CD14-positive monocyte (primary cell): ENCODE measurements at regions not wholly inside any gene's neighbourhood (a gene's known extent, or its start where the extent isn't known, plus 50 kb on each side); places are given as distances from the start of the nearest gene placed in this dataset.
"Not testable (repeated sequence)": the region's sequence is repeated elsewhere in the genome, so short reads cannot be mapped to it uniquely, and the experiment has no call there.

Experiments used
- DNase-seq, 3 donors: peaks; one replicate each; pipeline ENCODE4 v3.0.0-alpha.2; 2011 to 2022
- H2AFZ ChIP-seq: 2 replicates; pipeline ENCODE4 v1.6.0; 2012; ENCODE audit warnings: mild to moderate bottlenecking, low read depth, low read length, inconsistent platforms; ENCODE audit not compliant: insufficient read depth, poor library complexity, severe bottlenecking
- H3K27ac ChIP-seq, 2 donors: 1 replicate in 1 of 2; 2 replicates in 1 of 2; pipeline ENCODE4 v1.5.1; 2012 to 2013; ENCODE audit warnings: low read length in 2 of 2, control low read depth in 1 of 2, inconsistent platforms in 1 of 2, low read depth in 1 of 2, mild to moderate bottlenecking in 1 of 2
- H3K27me3 ChIP-seq, 2 donors: one replicate each; pipeline versions ENCODE4 v1.6.0 to v1.6.1; 2011 to 2013; ENCODE audit warnings: low read length in 2 of 2; ENCODE audit not compliant: control insufficient read depth in 2 of 2, insufficient read depth in 2 of 2
- H3K36me3 ChIP-seq, 2 donors: replicated peaks in 1 of 2; 1 replicate in 1 of 2; 2 replicates in 1 of 2; pipeline versions ENCODE4 v1.5.1 to v1.6.1; 2012 to 2013; ENCODE audit warnings: low read length in 2 of 2, control low read depth in 1 of 2, inconsistent platforms in 1 of 2, mild to moderate bottlenecking in 1 of 2; ENCODE audit not compliant: insufficient read depth in 2 of 2, control insufficient read depth in 1 of 2
- H3K4me1 ChIP-seq, 2 donors: 1 replicate in 1 of 2; 2 replicates in 1 of 2; pipeline versions ENCODE4 v1.5.1 to v1.6.1; 2012 to 2013; ENCODE audit warnings: low read length in 2 of 2, control low read depth in 1 of 2, inconsistent platforms in 1 of 2, mild to moderate bottlenecking in 1 of 2, moderate library complexity in 1 of 2; ENCODE audit not compliant: insufficient read depth in 2 of 2, control insufficient read depth in 1 of 2
- H3K4me2 ChIP-seq: replicated peaks from 2 replicates; pipeline ENCODE3; 2012; ENCODE audit warnings: low read length, moderate library complexity, mild to moderate bottlenecking; ENCODE audit not compliant: poor library complexity, severe bottlenecking; ENCODE audit errors: extremely low read depth
- H3K4me3 ChIP-seq, 3 experiments: fragments of 200-600 bp in 1 of 3; sonication (generic) in 1 of 3; replicated peaks in 1 of 3; 1 replicate in 2 of 3; 2 replicates in 1 of 3; pipeline ENCODE4 v1.5.1; 2011 to 2013; ENCODE audit warnings: low read length in 3 of 3, mild to moderate bottlenecking in 3 of 3, control low read depth in 2 of 3, low read depth in 2 of 3, inconsistent platforms in 1 of 3, moderate library complexity in 1 of 3
- H3K79me2 ChIP-seq: 2 replicates; pipeline ENCODE4 v1.6.0; 2012; ENCODE audit warnings: mild to moderate bottlenecking, control low read depth, inconsistent platforms, low read length, moderate library complexity; ENCODE audit not compliant: insufficient read depth
- H3K9ac ChIP-seq: 2 replicates; pipeline ENCODE4 v1.6.0; 2017; ENCODE audit warnings: low read length, mild to moderate bottlenecking; ENCODE audit not compliant: insufficient read depth, poor library complexity, severe bottlenecking
- H3K9me3 ChIP-seq, 2 donors: replicated peaks in 1 of 2; 1 replicate in 1 of 2; 2 replicates in 1 of 2; pipeline versions ENCODE4 v1.5.1 to v1.6.1; 2012 to 2013; ENCODE audit warnings: low read length in 2 of 2, control low read depth in 1 of 2; ENCODE audit not compliant: control insufficient read depth in 1 of 2, insufficient read depth in 1 of 2
- H4K20me1 ChIP-seq: 2 replicates; pipeline ENCODE4 v1.6.0; 2012; ENCODE audit warnings: mild to moderate bottlenecking, low read length, control low read depth, moderate library complexity; ENCODE audit not compliant: insufficient read depth
- H3K27ac Mint-ChIP-seq, 7 donors: one replicate each; pipeline ENCODE4 v1.8.0; 2020; ENCODE audit warnings: mild to moderate bottlenecking in 7 of 7, mixed read lengths in 7 of 7, moderate library complexity in 6 of 7, inconsistent platforms in 2 of 7
- H3K27me3 Mint-ChIP-seq, 3 donors: one replicate each; pipeline ENCODE4 v1.8.0; 2021 to 2022; ENCODE audit warnings: low read depth in 3 of 3, mild to moderate bottlenecking in 3 of 3, mixed read lengths in 3 of 3, moderate library complexity in 3 of 3, inconsistent platforms in 1 of 3
- H3K36me3 Mint-ChIP-seq, 2 donors: one replicate each; pipeline ENCODE4 v1.8.0; 2020; ENCODE audit warnings: mixed read lengths in 2 of 2, inconsistent platforms in 1 of 2, mild to moderate bottlenecking in 1 of 2
- H3K4me1 Mint-ChIP-seq: one replicate; pipeline ENCODE4 v1.8.0; 2020; ENCODE audit warnings: mild to moderate bottlenecking, mixed read lengths
- H3K4me3 Mint-ChIP-seq, 2 donors: one replicate each; pipeline ENCODE4 v1.8.0; 2020; ENCODE audit warnings: mild to moderate bottlenecking in 2 of 2, mixed read lengths in 2 of 2, moderate library complexity in 1 of 2
- H3K9me3 Mint-ChIP-seq, 7 donors: one replicate each; pipeline ENCODE4 v1.8.0; 2020 to 2022; ENCODE audit warnings: mixed read lengths in 7 of 7, mild to moderate bottlenecking in 6 of 7, moderate library complexity in 6 of 7, inconsistent platforms in 2 of 7
- WGBS: methylation state at CpG from one replicate; pipeline ENCODE4 v1.1.5; 2013; ENCODE audit warnings: missing lambda C conversion rate; ENCODE audit not compliant: insufficient coverage; 5-methylcytosine and 5-hydroxymethylcytosine counted together
- intact Hi-C, 2 donors: fragments of 100-400 bp; cut with micrococcal nuclease; formaldehyde crosslinking; loops; one replicate each; pipeline versions ENCODE4 v1.15.0 to v1.15.1; 2023

DNA sequence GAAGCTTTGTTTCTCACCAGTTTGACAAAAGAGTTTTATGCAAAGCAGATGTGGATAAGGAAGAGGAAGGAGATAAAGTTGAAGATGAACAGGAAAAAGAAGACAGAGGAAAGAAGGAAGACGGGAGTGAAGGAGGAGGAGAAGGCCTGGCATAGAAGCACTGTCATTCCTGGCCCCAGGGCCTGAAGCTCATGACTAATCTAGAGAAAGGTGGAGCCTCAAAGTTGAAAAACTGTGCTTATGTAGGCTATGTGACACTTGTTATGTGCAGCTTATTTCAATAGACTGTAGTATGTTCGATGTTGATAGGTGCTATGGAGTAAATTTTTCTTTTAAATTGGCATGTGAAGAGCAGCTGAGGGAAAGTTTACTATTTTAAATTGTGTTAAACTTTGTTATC lies 1294.0 kb downstream of the CDH12 start:
- H3K9me3 ChIP-seq, H3K27ac Mint-ChIP-seq, intact Hi-C loops, H3K4me1 ChIP-seq, H3K36me3 ChIP-seq, H3K36me3 Mint-ChIP-seq, H3K9me3 Mint-ChIP-seq, H3K4me2 ChIP-seq, H3K4me3 Mint-ChIP-seq, H4K20me1 ChIP-seq, H3K27me3 ChIP-seq, H3K4me1 Mint-ChIP-seq, DNase-seq, H3K9ac ChIP-seq, H3K79me2 ChIP-seq, H3K27ac ChIP-seq, H3K27me3 Mint-ChIP-seq, H3K4me3 ChIP-seq, H2AFZ ChIP-seq: not testable (repeated sequence)
- 88% methylated on average over 1 of the region's 2 CpGs for WGBS

DNA sequence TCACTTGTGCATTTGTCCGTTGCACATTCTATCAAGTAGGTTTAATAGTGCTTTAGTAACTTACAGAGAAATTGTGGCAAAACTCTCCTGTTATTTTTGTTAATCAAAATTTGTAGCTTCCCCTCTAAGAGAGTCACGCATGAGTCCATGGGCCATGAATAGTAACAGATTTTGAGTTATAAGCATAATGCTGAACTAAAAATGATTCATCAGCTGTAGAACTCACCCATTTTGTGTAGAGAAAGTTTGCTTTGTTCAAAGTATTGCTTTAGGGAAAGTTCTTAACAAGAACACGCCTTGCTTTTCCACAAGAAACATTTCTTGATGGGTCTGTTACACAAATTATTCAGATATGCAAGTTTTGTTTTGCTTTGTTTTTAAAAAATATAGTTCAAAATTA lies 1300.9 kb downstream of the CDH12 start:
- H3K27ac Mint-ChIP-seq, H3K4me3 Mint-ChIP-seq, H3K36me3 ChIP-seq, H3K4me1 Mint-ChIP-seq, H3K27me3 ChIP-seq, H3K4me3 ChIP-seq, H3K27ac ChIP-seq, H3K27me3 Mint-ChIP-seq, H3K9me3 ChIP-seq, intact Hi-C loops, H3K9me3 Mint-ChIP-seq, H3K36me3 Mint-ChIP-seq, DNase-seq, H3K79me2 ChIP-seq, H2AFZ ChIP-seq, H3K9ac ChIP-seq, H4K20me1 ChIP-seq, H3K4me1 ChIP-seq, H3K4me2 ChIP-seq: not testable (repeated sequence)
- WGBS: no CpG with 5 or more reads among the region's 3 CpGs

DNA sequence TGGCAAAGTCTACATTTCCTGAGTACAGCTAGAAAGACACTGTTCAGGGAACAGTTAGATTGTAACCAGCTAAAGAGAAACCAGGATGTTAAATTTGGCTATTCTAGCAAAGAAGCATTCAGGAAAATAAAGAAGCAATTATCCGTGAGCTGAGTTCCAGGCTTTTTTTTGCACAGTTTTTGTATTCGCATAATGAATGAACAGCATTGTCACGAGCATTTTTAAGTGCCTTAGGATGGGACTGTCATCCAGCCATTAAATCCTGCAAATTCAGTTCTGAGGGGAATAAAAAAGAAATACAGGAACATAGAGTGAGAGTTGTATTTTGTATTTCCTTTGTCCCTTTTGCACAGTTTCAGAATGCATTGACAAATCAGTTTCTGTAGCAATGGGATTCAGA lies 1302.2 kb downstream of the CDH12 start:
- H3K27ac ChIP-seq, H3K9ac ChIP-seq, H2AFZ ChIP-seq, H3K4me2 ChIP-seq, H3K4me1 ChIP-seq, H3K4me3 ChIP-seq, intact Hi-C loops, H3K36me3 ChIP-seq, DNase-seq, H3K9me3 ChIP-seq, H4K20me1 ChIP-seq, H3K9me3 Mint-ChIP-seq, H3K27ac Mint-ChIP-seq, H3K27me3 ChIP-seq, H3K27me3 Mint-ChIP-seq, H3K36me3 Mint-ChIP-seq, H3K79me2 ChIP-seq, H3K4me1 Mint-ChIP-seq, H3K4me3 Mint-ChIP-seq: not testable (repeated sequence)
- 100% methylated on average over 3 of the region's 3 CpGs for WGBS

DNA sequence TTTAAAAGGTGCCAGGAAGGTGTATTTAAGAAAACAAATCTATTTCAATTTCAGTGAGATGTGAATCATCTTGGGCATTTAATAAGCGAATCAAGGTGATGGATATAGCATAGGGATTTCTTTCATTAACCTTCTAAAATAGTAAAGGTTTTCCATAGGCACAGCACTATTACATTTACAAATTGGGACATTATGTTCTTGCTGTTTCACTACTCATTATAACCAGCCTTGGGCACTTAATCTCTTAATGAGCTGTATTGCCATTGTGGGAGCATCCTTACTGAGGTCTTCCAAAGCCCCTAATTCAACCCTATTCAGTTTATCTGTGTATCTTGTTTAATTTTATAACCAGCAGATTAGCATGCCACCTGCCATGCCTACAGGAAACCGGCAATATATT lies 1305.5 kb downstream of the CDH12 start:
- intact Hi-C loops, H3K27ac ChIP-seq, H4K20me1 ChIP-seq, H3K36me3 ChIP-seq, DNase-seq, H3K27me3 Mint-ChIP-seq, H3K9ac ChIP-seq, H3K36me3 Mint-ChIP-seq, H3K4me3 Mint-ChIP-seq, H3K79me2 ChIP-seq, H3K27me3 ChIP-seq, H3K4me2 ChIP-seq, H2AFZ ChIP-seq, H3K9me3 Mint-ChIP-seq, H3K9me3 ChIP-seq, H3K27ac Mint-ChIP-seq, H3K4me3 ChIP-seq, H3K4me1 Mint-ChIP-seq, H3K4me1 ChIP-seq: not testable (repeated sequence)
- WGBS: no CpG with 5 or more reads among the region's 2 CpGs

DNA sequence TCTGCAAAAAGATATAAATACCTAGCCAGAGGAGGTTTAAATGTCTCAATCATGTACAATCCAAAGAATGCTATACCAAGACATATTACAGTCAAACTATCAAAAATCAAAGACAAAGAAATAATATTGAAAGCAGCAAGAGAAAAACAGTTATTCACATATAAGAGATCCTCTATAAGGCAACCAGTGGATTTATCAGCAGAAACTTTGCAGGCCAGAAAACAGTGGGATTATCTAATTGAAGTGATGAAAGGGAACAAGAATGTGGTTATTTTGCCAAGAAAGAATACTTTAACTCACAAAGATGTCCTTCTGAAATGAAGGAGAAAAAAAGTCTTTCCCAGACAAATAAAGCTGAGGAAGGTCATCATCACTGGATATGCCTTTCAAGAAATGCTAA lies 1318.0 kb downstream of the CDH12 start:
- H3K9ac ChIP-seq, H3K27ac ChIP-seq, H3K4me1 Mint-ChIP-seq, H3K27ac Mint-ChIP-seq, H3K4me3 ChIP-seq, H4K20me1 ChIP-seq, H3K9me3 Mint-ChIP-seq, H3K36me3 ChIP-seq, H3K79me2 ChIP-seq, H3K4me2 ChIP-seq, H3K9me3 ChIP-seq, H3K36me3 Mint-ChIP-seq, H3K4me1 ChIP-seq, H2AFZ ChIP-seq, H3K27me3 ChIP-seq, intact Hi-C loops, H3K4me3 Mint-ChIP-seq, H3K27me3 Mint-ChIP-seq, DNase-seq: not testable (repeated sequence)
